C4-2B (cell line): ENCODE measurements at regions not wholly inside any gene's neighbourhood (a gene's known extent, or its start where the extent isn't known, plus 50 kb on each side); places are given as distances from the start of the nearest gene placed in this dataset.

Experiments
- CTCF ChIP-seq: fragments of 450-650 bp; conservative IDR thresholded peaks from 2 replicates; pipeline ENCODE4 v1.5.1; 2017; ENCODE audit warnings: mild to moderate bottlenecking
- ZFX ChIP-seq: fragments of 450-650 bp; IDR thresholded peaks from 2 replicates; pipeline ENCODE4 v1.6.1; 2017

GRCh38 chr5:175347931-175348330 is 96.1 kb downstream of the DRD1 start:
- TF ChIP-seq CTCF = no peak
- no peak for TF ChIP-seq ZFX
